IMR-90 (cell line): ENCODE measurements at regions not wholly inside any gene's neighbourhood (a gene's known extent, or its start where the extent isn't known, plus 50 kb on each side); places are given as distances from the start of the nearest gene placed in this dataset.

Experiments used
- CEBPB ChIP-seq: IDR thresholded peaks from 2 replicates; pipeline ENCODE4 v1.6.1; 2012; ENCODE audit warnings: low read depth, low read length, improper control_type of control experiment
- CHD1 ChIP-seq: IDR thresholded peaks from 2 replicates; pipeline ENCODE4 v1.6.1; 2012; ENCODE audit warnings: low read depth, low read length, improper control_type of control experiment
- CTCF ChIP-seq: conservative IDR thresholded peaks from 2 replicates; pipeline ENCODE4 v1.5.1; 2012; ENCODE audit warnings: mild to moderate bottlenecking, low read depth, low read length, improper control_type of control experiment
- ELK1 ChIP-seq: fragments of 150-350 bp; IDR thresholded peaks from 2 replicates; pipeline ENCODE4 v1.6.1; 2016; ENCODE audit warnings: low read depth, mild to moderate bottlenecking, low read length, moderate library complexity, borderline replicate concordance
- FOS ChIP-seq: fragments of 150-350 bp; IDR thresholded peaks from 2 replicates; pipeline ENCODE4 v1.6.1; 2016; ENCODE audit warnings: low read depth, low read length
- MAFK ChIP-seq: IDR thresholded peaks from 2 replicates; pipeline ENCODE4 v1.6.1; 2012; ENCODE audit warnings: low read depth, low read length, improper control_type of control experiment
- MXI1 ChIP-seq: IDR thresholded peaks from 2 replicates; pipeline ENCODE4 v1.6.1; 2012; ENCODE audit warnings: low read depth, mild to moderate bottlenecking, low read length, moderate library complexity, borderline replicate concordance
- POLR2A ChIP-seq: IDR thresholded peaks from 2 replicates; pipeline ENCODE4 v1.6.1; 2012; ENCODE audit warnings: mild to moderate bottlenecking, low read depth, low read length
- RAD21 ChIP-seq: IDR thresholded peaks from 2 replicates; pipeline ENCODE4 v1.6.1; 2012; ENCODE audit warnings: low read length, improper control_type of control experiment
- RCOR1 ChIP-seq: IDR thresholded peaks from 2 replicates; pipeline ENCODE4 v1.6.1; 2012; ENCODE audit warnings: mild to moderate bottlenecking, low read length, improper control_type of control experiment; ENCODE audit not compliant: insufficient replicate concordance
- RFX5 ChIP-seq: IDR thresholded peaks from 2 replicates; pipeline ENCODE4 v1.8.0; 2012; ENCODE audit warnings: low read depth, mild to moderate bottlenecking, low read length, moderate library complexity
- SMC3 ChIP-seq: fragments of 150-350 bp; IDR thresholded peaks from 2 replicates; pipeline ENCODE4 v1.6.1; 2016; ENCODE audit warnings: low read depth, mild to moderate bottlenecking, antibody characterized with exemption, low read length, moderate library complexity

GRCh38 chr9:13900449-13900848, 413.5 kb downstream of the NFIB start:
- TF ChIP-seq RFX5 = no peak
- TF ChIP-seq RCOR1 = no peak
- no peak for TF ChIP-seq CTCF
- no peak for TF ChIP-seq CHD1
- no peak for TF ChIP-seq FOS
- no peak for TF ChIP-seq POLR2A
- TF ChIP-seq RAD21 = no peak
- TF ChIP-seq MXI1 = no peak
- TF ChIP-seq ELK1 = no peak
- no peak for TF ChIP-seq CEBPB
- TF ChIP-seq SMC3 = no peak
- no peak for TF ChIP-seq MAFK
